ENCODE measurements at regions not wholly inside any gene's neighbourhood (a gene's known extent, or its start where the extent isn't known, plus 50 kb on each side); places are given as distances from the start of the nearest gene placed in this dataset.
"Not testable (repeated sequence)": the region's sequence is repeated elsewhere in the genome, so short reads cannot be mapped to it uniquely, and the experiment has no call there.

DNA sequence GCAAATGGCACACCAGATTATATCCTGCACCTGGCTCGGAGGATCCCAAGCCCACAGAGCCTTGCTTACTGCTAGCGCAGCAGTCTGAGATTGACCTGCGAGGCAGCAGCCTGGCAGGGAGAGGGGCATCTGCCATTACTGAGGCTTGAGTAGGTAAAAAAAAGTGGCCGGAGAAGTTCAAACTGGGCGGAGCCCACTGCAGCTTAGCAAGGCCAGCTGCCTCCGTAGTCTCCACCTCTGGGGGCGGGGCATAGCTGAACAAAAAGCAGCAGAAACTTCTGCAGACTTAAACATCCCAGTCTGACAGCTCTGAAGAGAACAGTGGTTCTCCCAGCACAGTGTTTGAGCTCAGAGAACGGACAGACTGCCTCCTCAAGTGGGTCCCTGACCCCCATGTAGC lies 85.4 kb upstream of the TMEM170B start:
- not testable (repeated sequence) for DNase-seq (ENCODE audit: low read depth in 2 of 2)

DNA sequence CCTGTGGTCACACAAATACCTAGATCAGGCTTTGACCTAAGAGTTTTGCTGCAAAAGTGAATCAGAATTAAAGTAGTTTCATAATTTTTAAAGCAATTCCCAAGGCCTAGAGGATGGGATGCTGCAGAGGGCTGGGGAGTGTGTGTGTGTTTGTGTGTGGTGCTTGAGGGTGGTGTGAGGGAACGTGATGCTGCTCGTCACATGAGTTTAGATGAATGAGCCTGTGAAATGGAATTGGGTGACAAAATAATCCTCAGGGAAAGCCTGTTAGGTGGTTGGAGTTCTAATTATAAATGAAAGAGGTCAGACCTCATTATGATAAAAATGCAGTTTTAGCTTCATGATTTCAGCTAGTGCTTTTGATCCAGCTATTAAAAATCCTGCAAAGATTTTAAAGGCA lies 87.5 kb upstream of the TMEM170B start:
- no peak for DNase-seq (ENCODE audit: low read depth in 2 of 2)

DNA sequence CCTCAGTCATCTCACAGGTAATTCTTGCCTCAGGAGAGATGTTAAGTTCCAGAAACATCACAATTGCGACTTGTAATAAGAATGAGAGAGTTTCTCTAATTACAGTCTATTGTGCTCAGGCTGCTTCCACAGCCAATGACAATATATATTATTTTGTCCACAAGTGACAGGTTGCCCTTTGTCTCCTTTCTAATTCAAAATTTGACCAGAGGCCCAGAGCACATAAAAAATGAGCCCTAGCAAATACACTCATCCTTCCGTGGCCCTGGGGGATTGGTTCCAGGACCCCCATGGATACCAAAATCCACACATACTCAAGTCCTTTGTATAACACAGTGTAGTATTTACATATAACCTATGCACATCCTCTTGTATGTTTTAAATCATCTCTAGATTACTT lies 88.1 kb upstream of the TMEM170B start:
- no peak for DNase-seq (ENCODE audit: low read depth in 2 of 2)

DNA sequence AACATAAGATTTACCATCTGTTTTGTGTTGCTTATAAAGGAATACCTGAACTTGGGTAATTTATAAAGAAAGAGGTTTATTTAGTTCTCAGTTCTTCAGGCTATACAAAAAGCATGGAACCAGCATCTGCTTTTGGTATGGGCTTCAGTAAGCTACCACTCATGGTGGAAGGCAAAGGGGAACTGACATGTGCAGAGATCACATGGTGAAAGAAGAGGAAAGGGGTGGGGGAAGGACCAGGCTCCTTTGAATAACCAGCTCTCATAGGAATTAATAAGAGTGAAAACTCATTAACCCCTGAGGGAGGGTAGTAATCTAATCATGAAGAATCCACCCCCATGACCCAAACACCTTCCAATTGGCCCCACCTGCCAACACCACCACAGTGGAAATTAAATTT lies 89.5 kb upstream of the TMEM170B start:
- DNase-seq (ENCODE audit: low read depth in 2 of 2): no peak

DNA sequence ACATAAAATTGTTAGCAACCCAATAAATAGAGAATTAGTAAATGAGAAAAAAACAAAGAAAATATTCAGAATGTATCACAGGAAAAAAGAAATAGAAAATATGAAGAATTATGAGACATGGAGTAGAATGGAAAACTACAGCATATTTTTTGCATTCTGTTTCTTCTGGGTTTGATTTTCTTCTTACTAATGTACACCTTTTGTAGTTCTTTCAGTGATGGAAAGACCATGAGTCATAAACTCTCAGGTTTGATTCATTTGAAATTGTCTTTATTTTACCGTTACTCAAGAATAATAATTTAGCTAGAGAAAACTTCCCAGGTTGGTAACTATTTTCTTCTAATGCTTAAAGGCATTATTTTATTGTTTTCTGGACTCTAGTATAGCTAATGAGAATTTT lies 90.3 kb upstream of the TMEM170B start:
- DNase-seq (ENCODE audit: low read depth in 2 of 2): no peak

DNA sequence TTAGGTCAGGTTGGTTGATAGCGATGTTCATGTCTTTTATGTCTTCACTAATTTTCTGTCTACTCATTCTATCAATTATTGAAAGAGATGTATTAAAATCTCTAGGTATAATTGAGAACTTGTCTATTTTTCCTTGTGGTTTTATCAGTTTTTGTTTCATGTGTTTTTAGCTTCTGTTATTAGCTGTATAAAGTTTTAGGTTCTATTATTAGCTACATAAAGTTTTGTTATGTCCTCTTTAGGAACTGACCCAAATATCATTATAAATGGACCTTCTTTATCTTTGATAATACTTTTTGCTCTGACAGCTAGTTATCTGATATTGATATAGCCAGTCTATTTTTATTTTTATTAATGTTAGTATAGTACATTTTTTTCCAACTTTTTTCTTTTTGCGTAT lies 92.4 kb upstream of the TMEM170B start:
- DNase-seq (ENCODE audit: low read depth in 2 of 2): no peak

DNA sequence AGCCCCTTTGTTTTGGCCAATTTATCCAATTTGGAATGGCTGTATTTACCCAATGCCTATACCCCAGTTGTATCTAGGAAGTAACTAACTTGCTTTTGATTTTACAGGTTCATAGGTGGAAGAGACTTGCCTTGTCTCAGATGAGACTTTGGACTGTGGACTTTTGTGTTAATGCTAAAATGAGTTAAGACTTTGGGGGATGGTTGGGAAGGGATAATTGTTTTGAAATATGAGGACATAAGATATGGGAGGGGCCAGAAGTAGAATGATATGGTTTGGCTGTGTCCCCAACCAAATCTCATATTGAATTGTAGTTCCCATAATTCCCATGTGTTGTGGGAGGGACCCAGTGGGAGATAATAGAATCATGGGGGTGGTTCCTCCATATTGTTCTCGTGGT lies 94.4 kb upstream of the TMEM170B start:
- not testable (repeated sequence) for DNase-seq (ENCODE audit: low read depth in 2 of 2)

DNA sequence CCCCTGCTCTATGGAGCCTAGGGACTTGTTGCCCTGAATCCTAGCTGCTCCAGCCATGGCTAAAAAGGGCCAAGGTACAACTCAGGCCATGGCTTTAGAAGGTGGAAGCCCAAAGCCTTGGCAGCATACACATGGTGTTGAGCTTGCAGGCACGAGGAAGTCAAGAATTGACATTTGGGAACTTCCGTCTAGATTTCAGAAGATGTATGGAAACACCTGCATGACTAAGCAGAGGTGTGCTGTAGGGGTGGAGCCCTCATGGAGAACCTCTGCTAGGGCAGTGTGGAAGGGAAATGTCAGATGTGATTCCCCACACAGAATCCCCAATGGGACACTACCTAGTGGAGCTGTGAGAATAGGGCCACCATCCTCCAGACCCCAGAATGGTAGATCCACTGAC lies 95.1 kb upstream of the TMEM170B start:
- no peak for DNase-seq (ENCODE audit: low read depth in 2 of 2)

DNA sequence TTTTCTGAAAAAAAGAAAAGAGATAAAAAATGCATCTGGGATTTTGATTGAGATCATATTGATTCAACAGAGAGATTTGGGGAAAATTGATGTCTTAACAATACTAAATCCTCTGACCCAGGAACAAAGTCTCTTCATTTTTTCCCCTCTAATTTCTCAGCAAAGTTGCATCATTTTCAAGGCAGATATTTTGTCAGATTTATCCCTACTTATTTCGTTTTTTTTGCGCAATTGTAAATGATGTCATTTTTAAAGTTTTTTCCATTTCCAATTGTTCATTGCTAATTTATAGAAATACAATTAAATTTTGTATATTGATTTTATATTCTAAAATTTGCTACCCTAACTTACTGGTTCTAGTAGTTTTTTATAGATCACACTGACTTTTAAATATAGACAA lies 97.7 kb upstream of the TMEM170B start:
- no peak for DNase-seq (ENCODE audit: low read depth in 2 of 2)

DNA sequence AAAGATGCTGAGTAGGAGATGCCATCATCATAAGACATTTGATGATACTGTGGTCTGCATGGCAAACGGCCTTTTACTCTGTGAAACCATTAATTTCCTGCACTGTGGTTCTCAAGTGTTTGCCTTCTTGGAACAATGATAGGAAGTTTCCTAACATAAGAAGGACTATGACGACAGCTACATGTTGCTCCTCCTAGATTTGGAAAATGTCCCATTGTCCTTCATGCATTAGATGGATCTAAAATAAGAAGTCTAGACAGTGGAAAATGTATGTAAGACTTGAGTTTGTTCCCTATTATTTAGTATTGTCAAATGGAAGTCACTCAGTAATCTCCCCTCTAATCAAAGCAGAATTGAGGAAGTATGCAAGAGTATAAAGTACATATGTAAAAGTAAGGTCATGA lies 98.5 kb upstream of the TMEM170B start:
- DNase-seq (ENCODE audit: low read depth in 2 of 2): no peak

DNA sequence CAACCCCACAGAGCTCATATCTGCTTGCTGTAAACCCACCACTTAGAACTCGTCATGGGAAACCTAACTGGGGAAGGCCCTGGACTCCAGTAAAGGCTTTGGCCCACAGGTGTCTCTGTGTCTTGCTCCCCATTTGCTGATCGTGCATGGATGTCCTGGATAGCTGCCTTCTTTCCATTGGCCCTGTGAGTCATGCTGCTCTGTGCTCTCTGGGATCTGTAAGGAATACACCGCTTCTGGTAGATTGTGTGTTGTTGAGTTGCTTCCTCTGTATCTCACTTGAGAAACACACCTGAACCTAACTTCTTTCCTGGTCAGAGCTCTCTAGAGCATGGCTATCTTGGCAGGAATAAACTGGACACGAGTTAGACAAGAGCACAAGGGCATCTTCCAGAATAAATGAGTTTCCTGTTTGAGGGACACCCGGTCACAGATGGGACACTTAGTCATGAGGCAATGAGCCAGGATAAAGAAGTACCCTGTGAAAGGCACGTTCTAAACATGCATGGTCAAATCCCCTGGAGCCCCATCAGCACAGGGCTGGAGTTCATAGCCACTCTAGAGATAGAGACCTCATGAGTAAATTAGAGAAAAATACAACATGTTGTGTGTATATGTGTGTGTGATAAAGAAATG lies 99.6 kb upstream of the TMEM170B start:
- DNase-seq (ENCODE audit: low read depth in 2 of 2): no peak

DNA sequence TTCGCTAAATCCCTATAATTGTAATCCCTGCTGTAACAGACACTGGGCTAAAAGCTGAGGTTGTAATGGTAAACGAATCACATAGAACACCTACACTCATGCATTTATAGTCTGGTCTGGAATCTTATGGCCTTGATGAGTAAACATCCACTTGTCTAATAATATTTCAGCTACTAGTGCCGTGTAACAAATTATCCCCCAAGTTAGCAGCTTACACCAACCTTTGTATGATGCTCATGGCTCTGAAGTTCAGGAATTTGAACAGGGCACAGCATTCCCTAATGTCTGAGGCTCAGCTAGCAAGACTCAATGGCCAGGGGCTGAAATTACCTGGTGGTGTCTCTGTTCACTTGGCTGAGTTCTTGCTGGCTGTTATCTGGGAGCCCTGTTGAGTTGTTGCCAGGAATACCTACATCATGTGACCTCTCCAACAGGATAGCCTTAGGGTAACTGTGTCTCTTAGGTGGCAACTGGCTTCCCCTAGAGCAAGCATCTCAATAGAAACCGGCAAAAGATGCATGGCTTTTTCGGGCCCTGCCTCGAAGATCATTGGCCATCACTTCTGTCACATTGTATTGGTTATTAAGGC lies 100.9 kb upstream of the TMEM170B start:
- no peak for DNase-seq (ENCODE audit: low read depth in 2 of 2)

DNA sequence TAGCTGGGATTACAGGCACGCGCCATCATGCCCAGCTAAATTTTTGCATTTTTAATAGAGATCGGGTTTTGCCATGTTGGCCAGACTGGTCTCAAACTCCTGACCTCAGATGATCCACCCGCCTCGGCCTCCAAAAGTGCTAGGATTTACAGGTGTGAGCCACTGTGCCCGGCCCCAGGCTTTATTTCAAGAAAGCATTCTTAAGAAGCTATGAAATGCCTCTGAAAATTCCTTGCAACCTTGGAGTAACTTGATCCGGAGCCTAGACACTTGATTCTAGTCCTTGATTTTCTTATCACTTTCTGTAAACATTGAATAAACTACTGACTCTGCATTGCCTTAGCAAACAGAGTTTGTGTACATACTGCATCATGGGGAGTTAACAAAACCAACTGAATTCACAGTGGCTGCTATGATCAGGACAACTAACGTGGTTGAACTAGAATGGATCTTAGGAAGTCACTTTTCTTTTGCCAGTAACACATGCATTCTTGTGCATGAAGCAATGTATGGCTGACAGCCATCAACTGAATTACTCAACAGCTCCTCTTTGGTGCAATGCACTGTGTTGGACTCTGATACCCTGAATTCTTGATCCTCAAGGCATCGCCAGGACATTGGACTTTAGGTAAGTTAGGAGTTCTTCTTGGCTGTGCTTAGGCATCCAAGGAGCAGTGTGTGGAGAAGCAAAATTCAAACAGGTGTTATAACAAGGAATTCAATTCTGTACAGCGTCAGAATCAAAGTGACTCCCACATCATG lies 102.8 kb upstream of the TMEM170B start:
- DNase-seq (ENCODE audit: low read depth in 2 of 2): no peak

DNA sequence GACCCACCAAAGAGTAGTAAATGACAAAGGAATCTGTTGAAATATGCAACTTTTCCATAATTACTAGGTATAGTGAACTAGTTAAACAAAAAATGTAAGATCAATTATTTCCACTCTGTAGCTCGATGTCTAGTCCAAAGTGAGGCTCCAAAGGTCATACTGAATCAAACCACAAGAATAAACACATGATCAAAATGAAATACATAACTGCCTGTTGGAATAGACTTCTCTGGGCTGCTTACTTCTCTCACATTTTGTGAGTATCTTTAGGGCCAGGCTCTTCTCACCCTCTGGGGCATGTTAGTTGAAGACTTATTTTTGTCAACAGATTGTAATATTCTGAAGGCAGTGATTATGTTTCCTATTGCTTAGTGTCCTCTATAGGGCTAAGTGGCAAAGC lies 103.7 kb upstream of the TMEM170B start:
- no peak for DNase-seq (ENCODE audit: low read depth in 2 of 2)

DNA sequence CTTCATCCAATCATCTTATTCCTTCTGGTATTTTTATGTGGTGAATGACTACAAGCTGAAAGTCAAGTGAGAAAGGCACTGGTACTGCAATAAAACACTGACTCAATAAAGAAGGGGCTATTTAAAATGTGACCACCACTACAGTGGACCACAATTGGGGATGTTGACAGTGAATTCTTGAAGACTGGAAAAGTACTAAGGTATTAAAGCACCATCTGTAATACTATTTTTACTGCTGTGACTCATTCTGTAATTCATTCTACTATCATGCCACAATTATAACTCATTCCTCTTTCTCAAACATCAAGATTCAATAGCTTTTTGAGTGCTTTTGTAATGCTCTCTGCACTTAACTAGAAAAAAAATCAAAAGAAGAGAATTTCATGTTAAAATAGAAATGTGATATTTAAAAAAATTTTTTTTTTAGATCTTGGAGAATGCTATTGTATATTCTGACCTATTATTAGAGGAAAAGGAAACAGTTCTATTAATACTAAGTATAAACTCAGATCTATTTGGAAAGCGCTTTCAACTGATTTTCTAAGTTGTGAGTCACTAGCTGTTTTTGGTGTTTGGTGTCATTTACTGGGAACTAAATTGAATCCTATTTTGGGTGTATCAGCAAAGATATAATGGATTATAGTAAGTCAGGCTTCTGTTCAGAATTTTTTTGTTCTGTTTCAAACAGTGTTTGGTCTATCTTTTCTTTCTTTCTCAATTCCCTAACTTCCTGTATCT lies 104.7 kb upstream of the TMEM170B start:
- DNase-seq (ENCODE audit: low read depth in 2 of 2): no peak

DNA sequence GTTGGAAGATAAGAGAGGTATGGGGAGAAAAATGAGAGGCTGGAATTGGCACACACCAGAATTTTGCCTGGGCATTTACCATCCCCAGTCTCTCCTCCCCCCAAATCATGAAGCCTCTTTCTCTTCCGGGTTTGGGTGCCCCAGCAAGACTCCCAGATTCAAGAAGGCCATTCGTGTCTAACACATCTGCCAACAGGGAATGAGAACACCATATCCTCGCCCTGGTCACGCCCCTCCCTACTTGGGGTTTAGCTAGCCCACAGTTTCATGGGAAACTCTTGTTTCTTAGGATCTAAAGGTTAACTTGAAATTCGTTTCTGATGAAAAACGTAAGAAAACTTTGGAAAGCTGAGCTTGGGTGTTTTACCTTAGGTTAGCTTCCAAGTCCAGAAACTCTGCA lies 105.5 kb upstream of the TMEM170B start:
- no peak for DNase-seq (ENCODE audit: low read depth in 2 of 2)

DNA sequence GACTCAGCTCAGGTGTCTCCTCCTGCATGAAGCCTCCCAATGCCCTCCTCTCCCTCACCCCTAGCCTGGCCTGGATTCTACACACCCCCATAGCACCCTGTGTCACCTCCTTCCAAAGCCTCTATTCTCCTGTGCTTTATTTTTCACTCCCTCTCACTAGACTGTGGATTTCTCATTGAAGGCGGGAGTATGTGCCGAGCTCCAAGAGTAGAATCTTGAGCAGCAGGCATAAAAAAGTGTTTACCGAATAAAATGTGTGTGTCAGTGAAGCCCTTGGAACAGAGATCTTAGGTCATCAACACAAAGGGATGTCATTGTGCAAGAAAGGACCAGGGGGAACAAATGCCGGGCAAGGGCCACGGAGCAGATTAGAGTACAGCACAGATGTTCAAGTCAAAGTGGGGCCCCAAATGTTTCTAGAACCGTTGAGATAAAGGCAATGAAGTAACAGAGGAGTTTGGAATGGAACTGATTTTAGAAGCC lies 106.1 kb upstream of the TMEM170B start:
- no peak for DNase-seq (ENCODE audit: low read depth in 2 of 2)

DNA sequence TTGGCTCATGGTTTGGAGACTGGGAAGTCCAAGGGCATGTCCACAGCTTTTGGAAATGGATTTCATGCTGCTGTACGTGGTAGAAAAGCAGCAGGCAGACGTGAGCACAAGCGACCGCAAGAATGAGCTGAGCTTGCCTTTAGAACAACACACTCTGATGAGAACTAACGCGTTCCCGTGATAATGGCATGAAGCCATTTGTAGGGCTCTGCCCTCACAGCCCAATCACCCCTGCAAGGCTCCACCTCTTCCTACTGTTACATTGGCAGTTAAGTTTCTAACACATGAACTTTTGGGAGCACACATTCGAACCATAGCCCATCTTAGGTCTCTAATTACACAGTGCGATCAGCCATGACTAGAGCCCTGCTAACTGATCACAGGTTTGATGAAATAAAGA lies 107.5 kb upstream of the TMEM170B start:
- DNase-seq (ENCODE audit: low read depth in 2 of 2): no peak

DNA sequence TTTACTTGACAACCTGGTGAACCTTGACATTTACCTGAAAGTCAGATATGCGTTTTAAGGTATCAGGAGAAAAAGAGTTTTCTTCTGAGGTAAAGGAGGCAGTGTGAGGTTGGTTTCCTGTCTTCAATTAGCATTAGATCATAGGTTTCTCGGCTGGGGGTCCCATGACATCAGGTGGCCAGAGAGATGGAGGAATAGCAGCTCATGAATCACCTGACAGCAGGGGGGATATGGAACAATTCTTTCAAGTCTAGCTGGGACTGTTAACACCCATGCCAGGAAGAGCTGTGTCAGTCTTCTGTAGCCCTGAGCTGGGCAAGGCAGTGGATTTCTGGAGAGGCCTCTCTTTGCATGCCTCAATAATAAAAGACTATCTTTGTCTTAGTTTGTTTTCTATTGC lies 108.0 kb upstream of the TMEM170B start:
- DNase-seq (ENCODE audit: low read depth in 2 of 2): no peak

DNA sequence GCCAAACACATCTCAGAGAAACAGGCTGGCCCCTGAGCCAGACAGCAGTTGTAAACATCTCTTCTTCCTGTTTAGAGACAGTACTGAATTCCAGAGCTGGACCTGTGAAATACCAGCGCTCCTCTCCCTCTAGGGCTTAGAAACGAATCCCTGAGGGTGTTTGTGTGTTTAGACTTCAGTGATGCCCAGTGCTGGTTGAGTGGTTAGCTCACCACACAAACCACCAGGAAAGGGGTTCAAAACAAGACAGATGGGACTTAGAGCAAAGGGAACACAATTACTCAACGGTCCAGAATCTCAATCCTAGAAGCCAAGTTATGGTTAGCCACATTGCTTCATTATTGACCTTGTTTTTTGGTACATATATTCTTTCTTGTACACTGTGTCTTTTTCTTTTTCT lies 108.7 kb upstream of the TMEM170B start:
- no peak for DNase-seq (ENCODE audit: low read depth in 2 of 2)

DNA sequence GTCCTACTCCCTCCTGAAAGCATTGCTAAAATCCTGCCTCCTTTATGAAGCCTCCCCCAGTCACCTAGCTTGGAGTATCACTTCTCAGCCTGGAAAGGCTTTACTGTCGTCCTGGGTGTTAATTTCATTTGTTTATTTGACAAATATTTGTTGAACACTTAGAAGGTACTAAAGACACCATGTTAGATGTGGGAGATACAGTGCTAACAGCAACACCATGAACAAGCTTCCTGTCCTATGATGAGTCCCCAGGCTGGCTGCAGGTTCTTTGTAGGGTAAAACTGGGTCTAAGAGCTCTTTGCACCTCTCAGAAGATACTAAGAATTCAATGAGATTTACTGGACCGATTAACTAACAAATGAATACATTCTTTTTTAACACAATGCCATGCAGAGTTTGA lies 109.2 kb upstream of the TMEM170B start:
- DNase-seq (ENCODE audit: low read depth in 2 of 2): no peak

DNA sequence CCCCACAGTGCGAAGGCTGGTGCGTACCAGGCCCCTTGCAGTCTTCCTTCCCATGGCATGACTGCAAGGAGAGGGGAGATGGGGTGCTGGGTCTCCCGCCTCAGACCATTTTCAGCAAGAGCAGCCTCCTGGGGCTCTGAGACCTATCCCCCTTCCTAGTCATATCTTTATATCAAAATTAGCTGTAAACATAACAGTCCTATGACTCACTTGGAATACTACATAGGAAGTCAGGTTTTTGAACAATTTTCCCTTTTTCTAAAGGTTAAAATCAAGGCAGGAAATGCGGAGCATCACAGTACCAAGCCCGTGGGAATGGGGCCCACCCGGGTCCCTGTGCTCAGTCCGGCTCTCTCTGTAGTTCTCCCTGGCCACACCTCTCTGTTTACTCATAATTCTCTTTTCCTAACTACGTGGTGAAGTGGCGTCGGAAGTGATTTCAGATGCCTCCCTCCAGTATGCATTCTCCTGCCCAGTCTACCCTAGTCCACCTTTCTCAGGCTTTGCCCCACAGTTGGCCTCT lies 109.8 kb upstream of the TMEM170B start:
- DNase-seq (ENCODE audit: low read depth in 2 of 2): no peak
